TTC549 (cell line): ENCODE measurements at regions not wholly inside any gene's neighbourhood (a gene's known extent, or its start where the extent isn't known, plus 50 kb on each side); places are given as distances from the start of the nearest gene placed in this dataset.
"Not testable (repeated sequence)": the region's sequence is repeated elsewhere in the genome, so short reads cannot be mapped to it uniquely, and the experiment has no call there.

ENCODE experiments used
- FAIRE-seq: peaks from 2 replicates; lab custom pipeline; 2012; peaks lifted over from hg19 to GRCh38; lab: Jason Lieb, UNC

GRCh38 chr9:12272471-12273120 is 420.6 kb upstream of the TYRP1 start:
- FAIRE-seq: no peak

GRCh38 chr9:12274577-12274976 is 418.6 kb upstream of the TYRP1 start:
- FAIRE-seq: no peak

GRCh38 chr9:12276505-12276904 is 416.7 kb upstream of the TYRP1 start:
- no peak for FAIRE-seq

- no peak for FAIRE-seq
These were observed 403.5 kb upstream of the TYRP1 start for GRCh38 chr9:12289711-12290110.

GRCh38 chr9:12290166-12290869 is 402.9 kb upstream of the TYRP1 start:
- FAIRE-seq: no peak

- FAIRE-seq: no peak
These were observed 388.0 kb upstream of the TYRP1 start for GRCh38 chr9:12305211-12305610.

GRCh38 chr9:12314589-12314988 is 378.6 kb upstream of the TYRP1 start:
- FAIRE-seq: no peak

- no peak for FAIRE-seq
These were observed 374.2 kb upstream of the TYRP1 start for GRCh38 chr9:12318732-12319685.

- FAIRE-seq: peak; percentile 50
These were observed 363.6 kb upstream of the TYRP1 start for GRCh38 chr9:12329623-12329985.

GRCh38 chr9:12333966-12334365 is 359.2 kb upstream of the TYRP1 start:
- FAIRE-seq: not testable (repeated sequence)

GRCh38 chr9:12350775-12351174 is 342.4 kb upstream of the TYRP1 start:
- no peak for FAIRE-seq

- FAIRE-seq: no peak
These were observed 341.7 kb upstream of the TYRP1 start for GRCh38 chr9:12351293-12352044.

GRCh38 chr9:12352045-12352315 is 341.2 kb upstream of the TYRP1 start:
- FAIRE-seq: no peak

GRCh38 chr9:12363439-12363838 is 329.7 kb upstream of the TYRP1 start:
- no peak for FAIRE-seq

GRCh38 chr9:12368569-12368968 is 324.6 kb upstream of the TYRP1 start:
- no peak for FAIRE-seq

GRCh38 chr9:12391839-12392509 is 301.2 kb upstream of the TYRP1 start:
- no peak for FAIRE-seq

GRCh38 chr9:12394105-12394504 is 299.1 kb upstream of the TYRP1 start:
- FAIRE-seq: no peak

- FAIRE-seq: no peak
These were observed 289.5 kb upstream of the TYRP1 start for GRCh38 chr9:12403721-12404120.

GRCh38 chr9:12413986-12414385 is 279.2 kb upstream of the TYRP1 start:
- no peak for FAIRE-seq

- FAIRE-seq: no peak
These were observed 278.7 kb upstream of the TYRP1 start for GRCh38 chr9:12414514-12414913.

GRCh38 chr9:12415361-12415760 is 277.8 kb upstream of the TYRP1 start:
- FAIRE-seq: no peak

GRCh38 chr9:12416716-12417115 is 276.5 kb upstream of the TYRP1 start:
- FAIRE-seq: no peak
